ENCODE measurements at regions not wholly inside any gene's neighbourhood (a gene's known extent, or its start where the extent isn't known, plus 50 kb on each side); places are given as distances from the start of the nearest gene placed in this dataset.

DNA sequence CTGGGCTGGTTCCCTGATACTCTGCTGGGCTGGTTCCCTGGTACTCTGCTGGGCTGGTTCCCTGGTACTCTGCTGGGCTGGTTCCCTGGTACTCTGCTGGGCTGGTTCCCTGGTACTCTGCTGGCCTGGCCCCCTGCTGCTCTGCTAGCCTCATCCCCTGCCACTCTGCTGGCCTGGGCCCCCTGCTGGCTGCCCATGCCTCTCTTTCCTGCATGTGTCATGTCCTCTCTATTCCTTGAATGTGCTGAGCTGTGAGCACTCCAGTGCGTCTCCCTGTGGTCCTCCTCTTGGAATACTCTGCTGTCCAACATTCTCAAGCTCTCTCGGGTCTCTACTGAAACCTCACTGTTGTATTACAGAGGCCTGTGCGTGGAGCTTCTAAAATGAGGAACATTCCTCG lies 216.3 kb downstream of the RNF144A start:
- TF ChIP-seq, protein P1, sequence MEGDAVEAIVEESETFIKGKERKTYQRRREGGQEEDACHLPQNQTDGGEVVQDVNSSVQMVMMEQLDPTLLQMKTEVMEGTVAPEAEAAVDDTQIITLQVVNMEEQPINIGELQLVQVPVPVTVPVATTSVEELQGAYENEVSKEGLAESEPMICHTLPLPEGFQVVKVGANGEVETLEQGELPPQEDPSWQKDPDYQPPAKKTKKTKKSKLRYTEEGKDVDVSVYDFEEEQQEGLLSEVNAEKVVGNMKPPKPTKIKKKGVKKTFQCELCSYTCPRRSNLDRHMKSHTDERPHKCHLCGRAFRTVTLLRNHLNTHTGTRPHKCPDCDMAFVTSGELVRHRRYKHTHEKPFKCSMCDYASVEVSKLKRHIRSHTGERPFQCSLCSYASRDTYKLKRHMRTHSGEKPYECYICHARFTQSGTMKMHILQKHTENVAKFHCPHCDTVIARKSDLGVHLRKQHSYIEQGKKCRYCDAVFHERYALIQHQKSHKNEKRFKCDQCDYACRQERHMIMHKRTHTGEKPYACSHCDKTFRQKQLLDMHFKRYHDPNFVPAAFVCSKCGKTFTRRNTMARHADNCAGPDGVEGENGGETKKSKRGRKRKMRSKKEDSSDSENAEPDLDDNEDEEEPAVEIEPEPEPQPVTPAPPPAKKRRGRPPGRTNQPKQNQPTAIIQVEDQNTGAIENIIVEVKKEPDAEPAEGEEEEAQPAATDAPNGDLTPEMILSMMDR (IDR thresholded peaks at IDR 0.05), result no peak
- no peaks in the 10 kb centered on the region for H3K4me1 Mint-ChIP-seq
- ChIA-PET CTCF (no interaction called here), POLR2A (no interaction called here)
- ATAC-seq (ENCODE audit: low read depth) (no peak), DNase-seq (no peak)
- no peak overlapping the region for H3K4me3 Mint-ChIP-seq
- H3K9me3 Mint-ChIP-seq, result no peaks in the 10 kb centered on the region
- peaks cover 10% of the 10 kb centered on the region for H3K27me3 Mint-ChIP-seq
- no peaks in the 10 kb centered on the region for H3K36me3 Mint-ChIP-seq (ENCODE audit: low read depth)
- H3K27ac Mint-ChIP-seq, result no peak overlapping the region
- intact Hi-C loops (cut with micrococcal nuclease), result no loop called here

GRCh38 chr2:7140306-7140705 lies 223.1 kb downstream of the RNF144A start:
- POLR2A ChIA-PET, result no interaction called here
- no peaks in the 10 kb centered on the region for H3K27me3 Mint-ChIP-seq

GRCh38 chr2:7145707-7146106 lies 228.5 kb downstream of the RNF144A start:
- no peak overlapping the region for H3K27ac Mint-ChIP-seq
- no peak for DNase-seq
- H3K4me1 Mint-ChIP-seq, result no peaks in the 10 kb centered on the region
- CTCF ChIA-PET, result no interaction called here
- TF ChIP-seq, protein P1 (IDR thresholded peaks at IDR 0.05), result no peak
- H3K27me3 Mint-ChIP-seq, result peaks cover 5% of the 10 kb centered on the region
- POLR2A ChIA-PET, result no interaction called here
- peaks cover 5% of the 10 kb centered on the region for H3K9me3 Mint-ChIP-seq
- no peaks in the 10 kb centered on the region for H3K36me3 Mint-ChIP-seq (ENCODE audit: low read depth)
- intact Hi-C loops (cut with micrococcal nuclease), result no loop called here
- no peak for ATAC-seq (ENCODE audit: low read depth)
- H3K4me3 Mint-ChIP-seq, result no peak overlapping the region

More at GRCh38 chr2:7140306-7140705, 223.1 kb downstream of the RNF144A start:
- intact Hi-C loops (cut with micrococcal nuclease), result no loop called here
- TF ChIP-seq, protein P1 (IDR thresholded peaks at IDR 0.05), result no peak
- ATAC-seq (ENCODE audit: low read depth) (no peak), DNase-seq (no peak)
- CTCF ChIA-PET, result no interaction called here
- Mint-ChIP-seq H3K9me3 (peaks cover 5% of the 10 kb centered on the region), H3K4me3 (no peak overlapping the region), H3K4me1 (no peaks in the 10 kb centered on the region), H3K27ac (no peak overlapping the region), H3K36me3 (ENCODE audit: low read depth) (no peaks in the 10 kb centered on the region)

GRCh38 chr2:7146151-7146550 lies 228.9 kb downstream of the RNF144A start:
- no peak overlapping the region for H3K27ac Mint-ChIP-seq

GRCh38 chr2:7154656-7155055 lies 237.4 kb downstream of the RNF144A start:
- Mint-ChIP-seq H3K4me1 (no peaks in the 10 kb centered on the region), H3K27me3 (no peaks in the 10 kb centered on the region), H3K4me3 (no peak overlapping the region), H3K9me3 (peaks cover 14% of the 10 kb centered on the region), H3K36me3 (ENCODE audit: low read depth) (no peaks in the 10 kb centered on the region), H3K27ac (no peak overlapping the region)
- ATAC-seq (ENCODE audit: low read depth), result no peak
- POLR2A ChIA-PET, result no interaction called here
- intact Hi-C loops (cut with micrococcal nuclease), result no loop called here
- no peak for DNase-seq
- TF ChIP-seq, protein P1 (IDR thresholded peaks at IDR 0.05), result no peak
- CTCF ChIA-PET, result no interaction called here

More at GRCh38 chr2:7146151-7146550, 228.9 kb downstream of the RNF144A start:
- intact Hi-C loops (cut with micrococcal nuclease), result no loop called here
- TF ChIP-seq, protein P1 (IDR thresholded peaks at IDR 0.05), result no peak
- ChIA-PET CTCF (no interaction called here), POLR2A (no interaction called here)
- Mint-ChIP-seq H3K9me3 (peaks cover 5% of the 10 kb centered on the region), H3K4me3 (no peak overlapping the region), H3K4me1 (no peaks in the 10 kb centered on the region), H3K27me3 (peaks cover 5% of the 10 kb centered on the region), H3K36me3 (ENCODE audit: low read depth) (no peaks in the 10 kb centered on the region)
- ATAC-seq (ENCODE audit: low read depth), result no peak
- DNase-seq, result no peak

All from activated B cell treated with CpG ODN at 0.5 μM for 24 hours (primary cell).